SHP77 treated with DMSO at 0.1 percent for 48 hours (cell line): ENCODE measurements at regions not wholly inside any gene's neighbourhood (a gene's known extent, or its start where the extent isn't known, plus 50 kb on each side); places are given as distances from the start of the nearest gene placed in this dataset.

ENCODE experiments used
- DNase-seq: peaks from one replicate; lab custom pipeline; 2025; lab: John Stamatoyannopoulos, UW

- DNase-seq, result no peak
These were observed 187.9 kb upstream of the UMPS start for GRCh38 chr3:124542214-124542869.

GRCh38 chr3:124545891-124546290, 184.4 kb upstream of the UMPS start:
- DNase-seq, result no peak

- DNase-seq, result peak; percentile 3
These were observed 178.0 kb upstream of the UMPS start for GRCh38 chr3:124552224-124552623.

- DNase-seq, result no peak
These were observed 177.1 kb upstream of the UMPS start for GRCh38 chr3:124553178-124553577.

GRCh38 chr3:124556636-124557035, 173.6 kb upstream of the UMPS start:
- DNase-seq, result no peak

- DNase-seq, result no peak
These were observed 172.6 kb upstream of the UMPS start for GRCh38 chr3:124557433-124558232.

- DNase-seq, result peak; percentile 15
These were observed 171.0 kb upstream of the UMPS start for GRCh38 chr3:124558991-124559845.

- peak; percentile 30 for DNase-seq
These were observed 170.2 kb upstream of the UMPS start for GRCh38 chr3:124559846-124560574.

- DNase-seq, result no peak
These were observed 169.5 kb upstream of the UMPS start for GRCh38 chr3:124560666-124561215.

- no peak for DNase-seq
These were observed 167.5 kb upstream of the UMPS start for GRCh38 chr3:124562769-124563168.

GRCh38 chr3:124563376-124563775, 166.9 kb upstream of the UMPS start:
- no peak for DNase-seq

GRCh38 chr3:124565013-124565412, 165.2 kb upstream of the UMPS start:
- DNase-seq, result peak; percentile 28

GRCh38 chr3:124565551-124565950, 164.7 kb upstream of the UMPS start:
- DNase-seq, result no peak

- DNase-seq, result no peak
These were observed 163.6 kb upstream of the UMPS start for GRCh38 chr3:124566701-124567100.

GRCh38 chr3:124567179-124567578, 163.1 kb upstream of the UMPS start:
- DNase-seq, result no peak

GRCh38 chr3:124569761-124570160, 160.5 kb upstream of the UMPS start:
- no peak for DNase-seq

- DNase-seq, result no peak
These were observed 160.0 kb upstream of the UMPS start for GRCh38 chr3:124570232-124570631.

- no peak for DNase-seq
These were observed 157.3 kb upstream of the UMPS start for GRCh38 chr3:124572851-124573405.

- DNase-seq, result no peak
These were observed 156.2 kb upstream of the UMPS start for GRCh38 chr3:124574012-124574411.

GRCh38 chr3:124576565-124577493, 153.4 kb upstream of the UMPS start:
- no peak for DNase-seq
